Karpas-422 (cell line): ENCODE measurements at regions not wholly inside any gene's neighbourhood (a gene's known extent, or its start where the extent isn't known, plus 50 kb on each side); places are given as distances from the start of the nearest gene placed in this dataset.

ENCODE experiments used
- DNase-seq: peaks from one replicate; pipeline ENCODE4 v3.0.0-alpha.2; 2015
- H2AFZ ChIP-seq: fragments of 200-600 bp; sonication (generic); 2 replicates; pipeline ENCODE4 v1.6.1; 2014; ENCODE audit warnings: antibody characterized with exemption, low read length, mixed read lengths
- H3K27ac ChIP-seq: fragments of 200-600 bp; sonication (generic); 2 replicates; pipeline ENCODE4 v1.5.1; 2014; ENCODE audit warnings: mild to moderate bottlenecking, low read length, moderate library complexity
- H3K27me3 ChIP-seq: fragments of 200-600 bp; sonication (generic); 2 replicates; pipeline ENCODE4 v1.6.1; 2014; ENCODE audit warnings: low read length, mixed read lengths
- H3K36me3 ChIP-seq: fragments of 200-600 bp; sonication (generic); 2 replicates; pipeline ENCODE4 v1.6.1; 2014; ENCODE audit warnings: low read length, mixed read lengths; ENCODE audit not compliant: insufficient read depth
- H3K4me1 ChIP-seq: fragments of 200-600 bp; sonication (generic); 2 replicates; pipeline ENCODE4 v1.6.1; 2014; ENCODE audit warnings: mild to moderate bottlenecking, low read length, mixed read lengths
- H3K4me2 ChIP-seq: fragments of 200-600 bp; sonication (generic); 2 replicates; pipeline ENCODE4 v1.6.1; 2014; ENCODE audit warnings: low read length, low read depth, mild to moderate bottlenecking; ENCODE audit not compliant: poor library complexity, severe bottlenecking
- H3K4me3 ChIP-seq: fragments of 200-600 bp; sonication (generic); 2 replicates; pipeline ENCODE4 v1.5.1; 2014; ENCODE audit warnings: mild to moderate bottlenecking, antibody characterized with exemption, low read length, mixed read lengths
- H3K79me2 ChIP-seq: fragments of 200-600 bp; sonication (generic); 2 replicates; pipeline ENCODE4 v1.6.1; 2014; ENCODE audit warnings: mild to moderate bottlenecking, low read length, mixed read lengths
- H3K9ac ChIP-seq: fragments of 200-600 bp; sonication (generic); 2 replicates; pipeline ENCODE4 v1.6.0; 2014; ENCODE audit warnings: low read length
- H3K9me2 ChIP-seq: fragments of 200-600 bp; sonication (generic), shearing (Covaris generic); replicated peaks from 2 replicates; pipeline ENCODE4 v1.6.0; 2014; ENCODE audit warnings: mild to moderate bottlenecking, low read length, moderate library complexity; ENCODE audit not compliant: insufficient read depth
- H3K9me3 ChIP-seq: fragments of 300-700, 200-600 bp; sonication (generic); 2 replicates; pipeline ENCODE4 v1.6.1; 2014; ENCODE audit warnings: low read length, mixed read lengths
- H4K20me1 ChIP-seq: fragments of 200-600 bp; sonication (generic); 2 replicates; pipeline ENCODE4 v1.6.1; 2014; ENCODE audit warnings: mild to moderate bottlenecking, antibody characterized with exemption, low read length, low read depth; ENCODE audit not compliant: insufficient read depth

- H2AFZ ChIP-seq: no peak overlapping the region
- H4K20me1 ChIP-seq: no peaks in the 10 kb centered on the region
- H3K36me3 ChIP-seq: no peaks in the 10 kb centered on the region
- no peak overlapping the region for H3K9ac ChIP-seq
- no peaks in the 10 kb centered on the region for H3K9me3 ChIP-seq
- H3K79me2 ChIP-seq: no peaks in the 10 kb centered on the region
- H3K9me2 ChIP-seq: no peaks in the 10 kb centered on the region
- no peaks in the 10 kb centered on the region for H3K27me3 ChIP-seq
- H3K27ac ChIP-seq: no peak overlapping the region
- no peak overlapping the region for H3K4me2 ChIP-seq
- no peaks in the 10 kb centered on the region for H3K4me1 ChIP-seq
- no peak for DNase-seq
- no peak overlapping the region for H3K4me3 ChIP-seq
These were observed 102.2 kb downstream of the TUSC7 start for GRCh38 chr3:116811754-116812153.

- no peaks in the 10 kb centered on the region for H4K20me1 ChIP-seq
- H3K27me3 ChIP-seq: no peaks in the 10 kb centered on the region
- no peak for DNase-seq
- no peak overlapping the region for H3K4me2 ChIP-seq
- no peaks in the 10 kb centered on the region for H3K9me2 ChIP-seq
- H3K36me3 ChIP-seq: no peaks in the 10 kb centered on the region
- H2AFZ ChIP-seq: no peak overlapping the region
- H3K4me3 ChIP-seq: no peak overlapping the region
- no peaks in the 10 kb centered on the region for H3K79me2 ChIP-seq
- no peaks in the 10 kb centered on the region for H3K9me3 ChIP-seq
- H3K27ac ChIP-seq: no peak overlapping the region
- no peaks in the 10 kb centered on the region for H3K4me1 ChIP-seq
- H3K9ac ChIP-seq: no peak overlapping the region
These were observed 103.4 kb downstream of the TUSC7 start for GRCh38 chr3:116812949-116813348.

GRCh38 chr3:116815321-116815720 is 105.7 kb downstream of the TUSC7 start:
- Histone ChIP-seq H3K9ac (no peak overlapping the region), H4K20me1 (no peaks in the 10 kb centered on the region), H2AFZ (no peak overlapping the region), H3K79me2 (no peaks in the 10 kb centered on the region), H3K9me3 (no peaks in the 10 kb centered on the region), H3K27ac (no peak overlapping the region), H3K36me3 (no peaks in the 10 kb centered on the region), H3K4me3 (no peak overlapping the region), H3K27me3 (no peaks in the 10 kb centered on the region), H3K4me2 (no peak overlapping the region), H3K9me2 (no peaks in the 10 kb centered on the region), H3K4me1 (no peaks in the 10 kb centered on the region)
- no peak for DNase-seq

GRCh38 chr3:116815831-116816588 is 106.4 kb downstream of the TUSC7 start:
- H3K27ac ChIP-seq: no peak overlapping the region
- H3K4me2 ChIP-seq: no peak overlapping the region
- no peaks in the 10 kb centered on the region for H3K36me3 ChIP-seq
- no peaks in the 10 kb centered on the region for H3K27me3 ChIP-seq
- H3K4me1 ChIP-seq: no peaks in the 10 kb centered on the region
- no peak overlapping the region for H3K9ac ChIP-seq
- H3K79me2 ChIP-seq: no peaks in the 10 kb centered on the region
- H3K9me3 ChIP-seq: no peaks in the 10 kb centered on the region
- no peaks in the 10 kb centered on the region for H3K9me2 ChIP-seq
- no peak for DNase-seq
- H3K4me3 ChIP-seq: no peak overlapping the region
- no peak overlapping the region for H2AFZ ChIP-seq
- no peaks in the 10 kb centered on the region for H4K20me1 ChIP-seq

- H3K27ac ChIP-seq: no peak overlapping the region
- H4K20me1 ChIP-seq: no peaks in the 10 kb centered on the region
- H3K9ac ChIP-seq: no peak overlapping the region
- H3K4me2 ChIP-seq: no peak overlapping the region
- no peaks in the 10 kb centered on the region for H3K9me3 ChIP-seq
- DNase-seq: no peak
- no peaks in the 10 kb centered on the region for H3K4me1 ChIP-seq
- no peaks in the 10 kb centered on the region for H3K27me3 ChIP-seq
- H2AFZ ChIP-seq: no peak overlapping the region
- no peaks in the 10 kb centered on the region for H3K9me2 ChIP-seq
- H3K79me2 ChIP-seq: no peaks in the 10 kb centered on the region
- H3K4me3 ChIP-seq: no peak overlapping the region
- H3K36me3 ChIP-seq: no peaks in the 10 kb centered on the region
These were observed 111.8 kb downstream of the TUSC7 start for GRCh38 chr3:116821371-116821770.

- Histone ChIP-seq H4K20me1 (no peaks in the 10 kb centered on the region), H3K4me1 (no peaks in the 10 kb centered on the region), H3K9me2 (no peaks in the 10 kb centered on the region), H3K9ac (no peak overlapping the region), H3K4me3 (no peak overlapping the region), H3K4me2 (no peak overlapping the region), H3K9me3 (no peaks in the 10 kb centered on the region), H3K27ac (no peak overlapping the region), H3K79me2 (no peaks in the 10 kb centered on the region), H3K36me3 (no peaks in the 10 kb centered on the region), H3K27me3 (no peaks in the 10 kb centered on the region), H2AFZ (no peak overlapping the region)
- DNase-seq: no peak
These were observed 114.6 kb downstream of the TUSC7 start for GRCh38 chr3:116824208-116824607.

- no peak overlapping the region for H3K9ac ChIP-seq
- no peaks in the 10 kb centered on the region for H3K9me3 ChIP-seq
- H3K27ac ChIP-seq: no peak overlapping the region
- no peak overlapping the region for H3K4me3 ChIP-seq
- H3K4me1 ChIP-seq: no peaks in the 10 kb centered on the region
- H4K20me1 ChIP-seq: no peaks in the 10 kb centered on the region
- H3K36me3 ChIP-seq: no peaks in the 10 kb centered on the region
- no peaks in the 10 kb centered on the region for H3K9me2 ChIP-seq
- no peak overlapping the region for H2AFZ ChIP-seq
- H3K79me2 ChIP-seq: no peaks in the 10 kb centered on the region
- H3K4me2 ChIP-seq: no peak overlapping the region
- no peaks in the 10 kb centered on the region for H3K27me3 ChIP-seq
- no peak for DNase-seq
These were observed 123.6 kb downstream of the TUSC7 start for GRCh38 chr3:116833202-116833601.

GRCh38 chr3:116834816-116835215 is 125.2 kb downstream of the TUSC7 start:
- Histone ChIP-seq H3K79me2 (no peaks in the 10 kb centered on the region), H3K9me2 (no peaks in the 10 kb centered on the region), H3K4me1 (no peaks in the 10 kb centered on the region), H3K27me3 (no peaks in the 10 kb centered on the region), H3K27ac (no peak overlapping the region), H3K4me3 (no peak overlapping the region), H2AFZ (no peak overlapping the region), H4K20me1 (no peaks in the 10 kb centered on the region), H3K36me3 (no peaks in the 10 kb centered on the region), H3K4me2 (no peak overlapping the region), H3K9me3 (no peaks in the 10 kb centered on the region), H3K9ac (no peak overlapping the region)
- no peak for DNase-seq
